Endothelial cell of umbilical vein (primary cell): ENCODE measurements at regions not wholly inside any gene's neighbourhood (a gene's known extent, or its start where the extent isn't known, plus 50 kb on each side); places are given as distances from the start of the nearest gene placed in this dataset.

Source experiments
- BruUV-seq: library from RNA; stranded (reverse); fragments of 400-500 nt; replicated peaks from 2 replicates; lab custom pipeline; 2021; lab: Mats Ljungman, UMichigan
- CTCF ChIA-PET: fragments of 300-600, 350-600 bp; sonication (Branson Sonifier 250); formaldehyde crosslinking; loops from one replicate; lab custom pipeline; 2021; ENCODE audit warnings: antibody characterized with exemption, inconsistent platforms; lab: Charles Lee
- POLR2A ChIA-PET: fragments of 300-600, 350-600 bp; sonication (Branson Sonifier 250); formaldehyde crosslinking; loops from one replicate; lab custom pipeline; 2021; ENCODE audit warnings: antibody characterized with exemption, inconsistent platforms; lab: Charles Lee
- DNase-seq: peaks from one replicate; pipeline ENCODE4 v3.0.0-alpha.2; 2011; ENCODE audit warnings: low read depth, low spot score
- FAIRE-seq: peaks from 2 replicates; lab custom pipeline; 2011; peaks lifted over from hg19 to GRCh38; lab: Jason Lieb, UNC
- H2AFZ ChIP-seq: 2 replicates; pipeline ENCODE4 v1.6.0; 2012; ENCODE audit warnings: low read depth, low read length, control low read depth, inconsistent platforms
- H3K27ac ChIP-seq: 2 replicates; pipeline ENCODE4 v1.5.1; 2011; ENCODE audit warnings: low read depth, mild to moderate bottlenecking, control low read depth, low read length, moderate library complexity; ENCODE audit not compliant: insufficient read depth
- H3K27me3 ChIP-seq, 2 experiments: 2 replicates each; pipeline versions ENCODE4 v1.6.0 to v1.6.1; 2011; ENCODE audit warnings: low read length in 2 of 2, mixed read lengths in 1 of 2; ENCODE audit not compliant: control insufficient read depth in 2 of 2, insufficient read depth in 2 of 2
- H3K36me3 ChIP-seq, 2 experiments: 2 replicates in 1 of 2; 3 replicates in 1 of 2; pipeline ENCODE4 v1.5.1; 2011; ENCODE audit warnings: low read length in 2 of 2, mild to moderate bottlenecking in 1 of 2, moderate library complexity in 1 of 2; ENCODE audit not compliant: control insufficient read depth in 2 of 2, insufficient read depth in 2 of 2; ENCODE audit errors: extremely low read depth in 1 of 2
- H3K4me1 ChIP-seq: 3 replicates; pipeline ENCODE4 v1.5.1; 2011; ENCODE audit warnings: mild to moderate bottlenecking, low read length; ENCODE audit not compliant: control insufficient read depth, insufficient read depth; ENCODE audit errors: extremely low read depth
- H3K4me2 ChIP-seq: 2 replicates; pipeline ENCODE4 v1.6.1; 2011; ENCODE audit warnings: low read length, control low read depth, mixed read lengths; ENCODE audit not compliant: insufficient read depth
- H3K4me3 ChIP-seq, 3 experiments: fragments of 200-600 bp in 1 of 3; sonication (generic), shearing (Covaris generic) in 1 of 3; replicated peaks in 1 of 3; 2 replicates each; pipeline ENCODE4 v1.5.1; 2011 to 2016; ENCODE audit warnings: control low read depth in 3 of 3, low read length in 3 of 3, mild to moderate bottlenecking in 2 of 3, inconsistent platforms in 1 of 3, low read depth in 1 of 3, moderate library complexity in 1 of 3; ENCODE audit not compliant: insufficient read depth in 1 of 3
- H3K79me2 ChIP-seq: 2 replicates; pipeline ENCODE4 v1.6.0; 2012; ENCODE audit warnings: low read length, inconsistent platforms; ENCODE audit not compliant: control insufficient read depth, insufficient read depth
- H3K9ac ChIP-seq: replicated peaks from 2 replicates; pipeline ENCODE3; 2011; ENCODE audit warnings: low read length, control low read depth; ENCODE audit not compliant: insufficient read depth; ENCODE audit errors: extremely low read depth
- H3K9me1 ChIP-seq: replicated peaks from 3 replicates; pipeline ENCODE4 v1.6.0; 2011; ENCODE audit warnings: mild to moderate bottlenecking, low read length; ENCODE audit not compliant: control insufficient read depth, insufficient read depth; ENCODE audit errors: extremely low read depth
- H3K9me3 ChIP-seq: replicated peaks from 2 replicates; pipeline ENCODE4 v1.5.1; 2012; ENCODE audit warnings: low read length, inconsistent platforms; ENCODE audit not compliant: control insufficient read depth, insufficient read depth
- H4K20me1 ChIP-seq: replicated peaks from 2 replicates; pipeline ENCODE3; 2011; ENCODE audit warnings: mild to moderate bottlenecking, low read length; ENCODE audit not compliant: control insufficient read depth, insufficient read depth; ENCODE audit errors: extremely low read depth
- EZH2 ChIP-seq: IDR thresholded peaks from 2 replicates; pipeline ENCODE4 v1.6.1; 2012; ENCODE audit warnings: borderline replicate concordance, low read depth, mild to moderate bottlenecking, moderate library complexity, low read length, inconsistent platforms; ENCODE audit not compliant: severe bottlenecking
- FOS ChIP-seq: IDR thresholded peaks from 2 replicates; pipeline ENCODE4 v1.6.1; 2011; ENCODE audit warnings: mild to moderate bottlenecking, low read length, moderate library complexity, borderline replicate concordance; ENCODE audit not compliant: insufficient read depth
- GATA2 ChIP-seq: IDR thresholded peaks from 2 replicates; pipeline ENCODE4 v1.7.0; 2011; ENCODE audit warnings: low read depth, mild to moderate bottlenecking, moderate library complexity, mixed read lengths, low read length; ENCODE audit not compliant: insufficient read length, insufficient read depth
- JUN ChIP-seq: IDR thresholded peaks from 2 replicates; pipeline ENCODE4 v1.6.1; 2011; ENCODE audit warnings: borderline replicate concordance, low read depth; ENCODE audit not compliant: insufficient read length, insufficient read depth
- MYC ChIP-seq: IDR thresholded peaks from one replicate; pipeline ENCODE4 v1.6.1; 2011; ENCODE audit warnings: mild to moderate bottlenecking, low read depth, low read length
- POLR2A ChIP-seq: IDR thresholded peaks from 2 replicates; pipeline ENCODE4 v1.6.1; 2012; ENCODE audit warnings: low read depth, mild to moderate bottlenecking, control low read depth, low read length
- POLR2AphosphoS5 ChIP-seq: IDR thresholded peaks from 2 replicates; pipeline ENCODE4 v1.6.1; 2012; ENCODE audit warnings: low read depth, mild to moderate bottlenecking, control low read depth, low read length, moderate library complexity; ENCODE audit not compliant: insufficient read depth
- dilution Hi-C: fragments of 300-500 bp; cut with MboI; formaldehyde crosslinking; loops from one replicate; pipeline ENCODE4 v1.15.0; 2019; ENCODE audit warnings: low sequenced_read_pairs; ENCODE audit not compliant: extremely low pct_ligation_motif_present
- intact Hi-C: fragments of 100-400 bp; cut with micrococcal nuclease; formaldehyde crosslinking; loops from one replicate; pipeline ENCODE4 v1.10.0; 2022
- TF ChIP-seq, protein P1 (sequence below): IDR thresholded peaks from 2 replicates; pipeline ENCODE4 v1.6.1; 2011; ENCODE audit not compliant: insufficient read depth, insufficient read length
- TF ChIP-seq, protein P2 (sequence below), 2 donors: IDR thresholded peaks; 1 replicate in 1 of 2; 2 replicates in 1 of 2; pipeline ENCODE4 v1.5.1; 2011; ENCODE audit warnings: low read length in 2 of 2, mild to moderate bottlenecking in 2 of 2, moderate library complexity in 2 of 2, control low read depth in 1 of 2, inconsistent platforms in 1 of 2, low read depth in 1 of 2; ENCODE audit not compliant: insufficient read depth in 1 of 2; ENCODE audit errors: extremely low read depth in 1 of 2

DNA sequence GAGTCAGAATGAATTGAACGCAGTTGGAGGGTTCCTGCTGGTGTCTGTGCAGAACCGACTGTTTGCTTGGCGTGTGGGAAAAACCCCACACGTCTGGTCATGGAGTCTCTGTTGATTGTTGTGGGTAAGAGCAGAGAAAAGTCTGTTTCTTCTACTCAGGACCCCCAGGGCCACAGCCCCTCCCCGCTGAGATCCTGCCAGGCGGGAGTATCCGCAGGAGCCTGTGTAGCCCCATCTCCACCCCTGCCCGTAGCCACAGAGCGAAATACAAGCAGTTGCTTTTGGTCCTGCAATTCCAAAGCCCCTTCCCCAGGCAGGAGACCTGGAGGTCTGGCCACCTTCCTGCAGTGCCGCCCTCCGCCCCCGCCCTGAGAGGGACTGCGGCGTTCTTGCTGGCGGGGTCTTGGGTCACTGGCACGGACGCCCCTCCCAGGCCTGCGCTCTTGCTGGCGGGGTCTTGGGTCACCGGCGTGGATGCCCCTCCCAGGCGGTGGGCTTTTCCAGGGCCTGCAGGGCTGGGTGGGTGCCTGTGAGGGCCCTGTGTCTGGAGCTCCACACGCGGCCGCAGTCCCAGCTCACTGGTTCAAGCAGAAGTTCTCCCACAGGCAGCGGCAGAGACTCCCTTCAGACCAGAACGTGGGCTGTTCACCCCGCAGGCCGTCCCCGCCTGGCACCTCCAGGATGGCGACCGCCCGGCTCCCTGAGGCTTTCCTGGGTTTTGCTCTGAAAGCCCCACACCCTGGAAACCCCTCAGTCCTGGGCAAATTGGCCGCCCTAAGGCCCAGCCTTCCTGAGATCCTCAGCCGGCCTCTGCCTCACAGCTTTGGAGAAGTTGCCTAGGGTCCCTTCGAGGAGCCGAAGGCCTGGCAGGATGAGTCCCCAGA lies 76.0 kb upstream of the CTDP1 start:
- dilution Hi-C loops (no loop called here), intact Hi-C loops (no loop called here)
- H3K27ac ChIP-seq: no peak overlapping the region
- TF ChIP-seq GATA2 (no peak), MYC (no peak), POLR2AphosphoS5 (no peak), FOS (no peak), EZH2 (no peak), JUN (no peak), POLR2A (no peak)
- TF ChIP-seq, protein P1, sequence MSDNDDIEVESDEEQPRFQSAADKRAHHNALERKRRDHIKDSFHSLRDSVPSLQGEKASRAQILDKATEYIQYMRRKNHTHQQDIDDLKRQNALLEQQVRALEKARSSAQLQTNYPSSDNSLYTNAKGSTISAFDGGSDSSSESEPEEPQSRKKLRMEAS: no peak
- TF ChIP-seq, protein P2, sequence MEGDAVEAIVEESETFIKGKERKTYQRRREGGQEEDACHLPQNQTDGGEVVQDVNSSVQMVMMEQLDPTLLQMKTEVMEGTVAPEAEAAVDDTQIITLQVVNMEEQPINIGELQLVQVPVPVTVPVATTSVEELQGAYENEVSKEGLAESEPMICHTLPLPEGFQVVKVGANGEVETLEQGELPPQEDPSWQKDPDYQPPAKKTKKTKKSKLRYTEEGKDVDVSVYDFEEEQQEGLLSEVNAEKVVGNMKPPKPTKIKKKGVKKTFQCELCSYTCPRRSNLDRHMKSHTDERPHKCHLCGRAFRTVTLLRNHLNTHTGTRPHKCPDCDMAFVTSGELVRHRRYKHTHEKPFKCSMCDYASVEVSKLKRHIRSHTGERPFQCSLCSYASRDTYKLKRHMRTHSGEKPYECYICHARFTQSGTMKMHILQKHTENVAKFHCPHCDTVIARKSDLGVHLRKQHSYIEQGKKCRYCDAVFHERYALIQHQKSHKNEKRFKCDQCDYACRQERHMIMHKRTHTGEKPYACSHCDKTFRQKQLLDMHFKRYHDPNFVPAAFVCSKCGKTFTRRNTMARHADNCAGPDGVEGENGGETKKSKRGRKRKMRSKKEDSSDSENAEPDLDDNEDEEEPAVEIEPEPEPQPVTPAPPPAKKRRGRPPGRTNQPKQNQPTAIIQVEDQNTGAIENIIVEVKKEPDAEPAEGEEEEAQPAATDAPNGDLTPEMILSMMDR (IDR thresholded peaks at IDR 0.05; ENCODE audit: extremely low read depth in 1 of 2, insufficient read depth in 1 of 2, low read depth in 1 of 2, low read length in 2 of 2): no peak
- CTCF ChIA-PET: no interaction called here
- H3K9ac ChIP-seq: no peak overlapping the region
- no peaks in the 10 kb centered on the region for H3K9me1 ChIP-seq
- no peaks in the 10 kb centered on the region for H3K4me1 ChIP-seq
- FAIRE-seq (no peak), DNase-seq (no peak)
- no peak overlapping the region for H3K4me2 ChIP-seq
- H2AFZ ChIP-seq: no peak overlapping the region
- H3K36me3 ChIP-seq: no peaks in the 10 kb centered on the region
- no peaks in the 10 kb centered on the region for H3K79me2 ChIP-seq
- POLR2A ChIA-PET: no interaction called here
- H3K9me3 ChIP-seq: no peaks in the 10 kb centered on the region
- H3K27me3 ChIP-seq: no peaks in the 10 kb centered on the region
- no TSS peak for BruUV-seq
- H4K20me1 ChIP-seq: no peaks in the 10 kb centered on the region
- H3K4me3 ChIP-seq: no peak overlapping the region
